ENCODE measurements at regions not wholly inside any gene's neighbourhood (a gene's known extent, or its start where the extent isn't known, plus 50 kb on each side); places are given as distances from the start of the nearest gene placed in this dataset.

GRCh38 chr22:44429941-44430587 is 68.0 kb downstream of the RTL6 start:
- no peak for TF ChIP-seq EZH2phosphoT487 (IDR thresholded peaks at IDR 0.05; ENCODE audit: borderline replicate concordance, low read depth, low read length)
- no peak for TF ChIP-seq CTCF (conservative IDR thresholded peaks at IDR 0.05; ENCODE audit: low read length)
- Histone ChIP-seq H3K4me2 (ENCODE audit: low read length) (no peak overlapping the region), H3K27ac (ENCODE audit: low read depth, low read length, poor library complexity, severe bottlenecking) (no peak overlapping the region), H3K36me3 (ENCODE audit: insufficient read depth, low read length) (no peaks in the 10 kb centered on the region), H4K20me1 (ENCODE audit: insufficient read depth, low read length) (no peaks in the 10 kb centered on the region), H3K4me1 (ENCODE audit: insufficient read depth, low read length, poor library complexity, severe bottlenecking) (no peaks in the 10 kb centered on the region), H3K9me2 (ENCODE audit: insufficient read depth, low read length) (no peaks in the 10 kb centered on the region), H3K4me3 (ENCODE audit: low read depth, low read length, poor library complexity, severe bottlenecking) (no peak overlapping the region), H3K9me3 (ENCODE audit: low read length) (no peaks in the 10 kb centered on the region), H2AFZ (ENCODE audit: low read length) (no peak overlapping the region), H3K79me2 (ENCODE audit: insufficient read depth, low read depth, low read length) (no peaks in the 10 kb centered on the region)
- intact Hi-C loops (cut with micrococcal nuclease; ENCODE audit: unreplicated experiment): no loop called here
- BruUV-seq (replicated peaks): no TSS peak
- POLR2A ChIA-PET: no interaction called here
- DNase-seq (ENCODE audit: low spot score): no peak
- CTCF ChIA-PET (ENCODE audit: unreplicated experiment): interaction anchor here (1.2 kb wide), 1 partner anchor 15 kb away, joined by 3 read pairs; no protein-coding TSS in a partner anchor

- no peak overlapping the region for H3K4me3 ChIP-seq (ENCODE audit: low read depth, low read length, poor library complexity, severe bottlenecking)
- H3K36me3 ChIP-seq (ENCODE audit: insufficient read depth, low read length): no peaks in the 10 kb centered on the region
- intact Hi-C loops (cut with micrococcal nuclease; ENCODE audit: unreplicated experiment): no loop called here
- POLR2A ChIA-PET: no interaction called here
- no peaks in the 10 kb centered on the region for H4K20me1 ChIP-seq (ENCODE audit: insufficient read depth, low read length)
- H3K79me2 ChIP-seq (ENCODE audit: insufficient read depth, low read depth, low read length): no peaks in the 10 kb centered on the region
- H2AFZ ChIP-seq (ENCODE audit: low read length): no peak overlapping the region
- H3K27ac ChIP-seq (ENCODE audit: low read depth, low read length, poor library complexity, severe bottlenecking): no peak overlapping the region
- no peak overlapping the region for H3K4me2 ChIP-seq (ENCODE audit: low read length)
- H3K9me3 ChIP-seq (ENCODE audit: low read length): no peaks in the 10 kb centered on the region
- no TSS peak for BruUV-seq (replicated peaks)
- CTCF ChIA-PET (ENCODE audit: unreplicated experiment): no interaction called here
- no peak for DNase-seq (ENCODE audit: low spot score)
- no peaks in the 10 kb centered on the region for H3K4me1 ChIP-seq (ENCODE audit: insufficient read depth, low read length, poor library complexity, severe bottlenecking)
- TF ChIP-seq EZH2phosphoT487 (IDR thresholded peaks at IDR 0.05; ENCODE audit: borderline replicate concordance, low read depth, low read length): no peak
- TF ChIP-seq CTCF (conservative IDR thresholded peaks at IDR 0.05; ENCODE audit: low read length): no peak
- no peaks in the 10 kb centered on the region for H3K9me2 ChIP-seq (ENCODE audit: insufficient read depth, low read length)
Observed at GRCh38 chr22:44428941-44429830, 68.8 kb downstream of the RTL6 start.

Measured in OCI-LY7 (cell line).